GM12878 (cell line): ENCODE measurements at regions not wholly inside any gene's neighbourhood (a gene's known extent, or its start where the extent isn't known, plus 50 kb on each side); places are given as distances from the start of the nearest gene placed in this dataset.

Experiments
- ATAC-seq: fragments of 200-7000 bp; cut with Tn5 transposase; 3 replicates; pipeline ENCODE4 v1.9.1; 2020; ENCODE audit warnings: mild to moderate bottlenecking, moderate library complexity
- BruUV-seq: library from RNA; stranded (reverse); fragments of 400-500 nt; replicated peaks from 2 replicates; lab custom pipeline; 2021; lab: Mats Ljungman, UMichigan
- CTCF ChIA-PET: fragments of 300-600 bp; sonication (Branson Sonifier 250); formaldehyde crosslinking; extraction: SDS; loops from one replicate; lab custom pipeline; 2021; ENCODE audit warnings: inconsistent platforms; lab: Yijun Ruan, JAX
- POLR2A ChIA-PET: fragments of 350-600 bp; formaldehyde crosslinking; extraction: SDS; loops from one replicate; lab custom pipeline; 2021; ENCODE audit warnings: inconsistent platforms; lab: Charles Lee
- RAD21 ChIA-PET: fragments of 300-600 bp; sonication (Branson Sonifier 250); formaldehyde crosslinking; loops from one replicate; lab custom pipeline; 2023; ENCODE audit warnings: antibody characterized with exemption; ENCODE audit not compliant: unreplicated experiment; lab: Charles Lee
- SMC1A ChIA-PET: fragments of 300-600 bp; sonication (Branson Sonifier 250); formaldehyde crosslinking; loops from one replicate; lab custom pipeline; 2023; ENCODE audit not compliant: unreplicated experiment, uncharacterized antibody; lab: Charles Lee
- DNase-seq: peaks from one replicate; pipeline ENCODE4 v3.0.0-alpha.2; 2011; ENCODE audit warnings: low read depth, low spot score
- FAIRE-seq: peaks from 3 replicates; lab custom pipeline; 2011; peaks lifted over from hg19 to GRCh38; lab: Jason Lieb, UNC
- H2AFZ ChIP-seq: 2 replicates; pipeline ENCODE4 v1.6.0; 2011; ENCODE audit warnings: low read depth, low read length, control low read depth; ENCODE audit not compliant: control insufficient read depth
- H3K27ac ChIP-seq: 2 replicates; pipeline ENCODE4 v1.5.1; 2011; ENCODE audit warnings: control low read depth; ENCODE audit not compliant: control insufficient read depth, insufficient read depth
- H3K27me3 ChIP-seq, 2 experiments: replicated peaks in 1 of 2; 2 replicates each; pipeline versions ENCODE4 v1.6.0 to v1.6.1; 2011; ENCODE audit warnings: low read length in 1 of 2; ENCODE audit not compliant: control insufficient read depth in 2 of 2, insufficient read depth in 2 of 2
- H3K36me3 ChIP-seq, 2 experiments: 2 replicates each; pipeline ENCODE4 v1.5.1; 2011; ENCODE audit warnings: low read length in 1 of 2; ENCODE audit not compliant: control insufficient read depth in 2 of 2, insufficient read depth in 2 of 2
- H3K4me1 ChIP-seq: 2 replicates; pipeline ENCODE4 v1.6.1; 2011; ENCODE audit warnings: mild to moderate bottlenecking, low read length, moderate library complexity, mixed read lengths; ENCODE audit not compliant: control insufficient read depth, insufficient read depth
- H3K4me2 ChIP-seq: 2 replicates; pipeline ENCODE4 v1.6.0; 2011; ENCODE audit warnings: control low read depth; ENCODE audit not compliant: control insufficient read depth, insufficient read depth
- H3K4me3 ChIP-seq: fragments of 200-600 bp; sonication (generic); 2 replicates; pipeline ENCODE4 v1.5.1; 2016
- H3K79me2 ChIP-seq: 2 replicates; pipeline ENCODE4 v1.6.0; 2011; ENCODE audit warnings: low read length; ENCODE audit not compliant: control insufficient read depth, insufficient read depth
- H3K9ac ChIP-seq: 2 replicates; pipeline ENCODE4 v1.8.0; 2011; ENCODE audit warnings: low read length, control low read depth, mixed read lengths; ENCODE audit not compliant: control insufficient read depth, insufficient read depth
- H3K9me3 ChIP-seq: replicated peaks from 3 replicates; pipeline ENCODE4 v1.5.1; 2011; ENCODE audit warnings: mild to moderate bottlenecking, low read length; ENCODE audit not compliant: control insufficient read depth, insufficient read depth
- H4K20me1 ChIP-seq: 2 replicates; pipeline ENCODE4 v1.6.0; 2011; ENCODE audit not compliant: control insufficient read depth, insufficient read depth
- ATF2 ChIP-seq: IDR thresholded peaks from 2 replicates; pipeline ENCODE4 v1.6.1; 2012; ENCODE audit warnings: low read length, inconsistent platforms
- BRCA1 ChIP-seq: IDR thresholded peaks from 2 replicates; pipeline ENCODE4 v1.6.1; 2011; ENCODE audit warnings: low read depth, low read length, improper control_type of control experiment
- CHD2 ChIP-seq: IDR thresholded peaks from 2 replicates; pipeline ENCODE4 v1.6.1; 2011; ENCODE audit warnings: low read depth, low read length, improper control_type of control experiment, borderline replicate concordance
- HSF1 ChIP-seq: fragments of 150-350 bp; IDR thresholded peaks from 2 replicates; pipeline ENCODE4 v1.6.1; 2014; ENCODE audit warnings: mild to moderate bottlenecking, low read depth, low read length
- MYB ChIP-seq: fragments of 150-350 bp; IDR thresholded peaks from 2 replicates; pipeline ENCODE4 v1.6.1; 2014; ENCODE audit warnings: mild to moderate bottlenecking, low read depth, low read length, borderline replicate concordance
- NFXL1 ChIP-seq: fragments of 450-650 bp; IDR thresholded peaks from 2 replicates; pipeline ENCODE4 v1.6.1; 2017; ENCODE audit warnings: antibody characterized with exemption, mild to moderate bottlenecking, borderline replicate concordance
- POLR2AphosphoS5 ChIP-seq: IDR thresholded peaks from 2 replicates; pipeline ENCODE4 v1.6.1; 2011; ENCODE audit warnings: mild to moderate bottlenecking, low read length, inconsistent platforms
- SMAD5 ChIP-seq: IDR thresholded peaks from 2 replicates; pipeline ENCODE4 v1.6.1; 2016; ENCODE audit warnings: antibody characterized with exemption, low read depth
- SREBF1 ChIP-seq: IDR thresholded peaks from 2 replicates; pipeline ENCODE4 v1.6.1; 2012; ENCODE audit warnings: mild to moderate bottlenecking, low read length
- SREBF2 ChIP-seq: IDR thresholded peaks from 2 replicates; pipeline ENCODE4 v1.6.1; 2012; ENCODE audit warnings: mild to moderate bottlenecking, low read length
- SRF ChIP-seq, 2 experiments: IDR thresholded peaks; 2 replicates each; pipeline ENCODE4 v1.6.1; 2011; ENCODE audit warnings: low read depth in 2 of 2, low read length in 2 of 2, mild to moderate bottlenecking in 1 of 2, moderate library complexity in 1 of 2
- ZNF217 ChIP-seq: fragments of 450-650 bp; IDR thresholded peaks from 2 replicates; pipeline ENCODE4 v1.6.1; 2017; ENCODE audit warnings: antibody characterized with exemption, mild to moderate bottlenecking
- ZSCAN29 ChIP-seq: fragments of 450-650 bp; IDR thresholded peaks from 2 replicates; pipeline ENCODE4 v1.6.1; 2017; ENCODE audit warnings: mild to moderate bottlenecking, moderate library complexity
- WGBS: methylation state at CpG from one replicate; pipeline ENCODE4 v1.1.6; 2016; ENCODE audit warnings: low lambda C conversion rate; ENCODE audit not compliant: insufficient replicate concordance, insufficient coverage; ENCODE audit errors: missing lambda C conversion rate; 5-methylcytosine and 5-hydroxymethylcytosine counted together
- in situ Hi-C: fragments of 300-500 bp; cut with MboI; formaldehyde crosslinking; loops from 9 replicates; pipeline ENCODE4 v1.14.3; 2018; ENCODE audit warnings: mixed read lengths
- intact Hi-C: fragments of 100-400 bp; cut with micrococcal nuclease; formaldehyde crosslinking; loops from one replicate; pipeline ENCODE4 v1.14.2; 2022; ENCODE audit not compliant: unreplicated experiment
- TF ChIP-seq, protein P1 (sequence below): fragments of 450-650 bp; IDR thresholded peaks from 2 replicates; pipeline ENCODE4 v1.6.1; 2016; ENCODE audit warnings: mild to moderate bottlenecking
- TF ChIP-seq, protein P2 (sequence below): IDR thresholded peaks from 2 replicates; pipeline ENCODE4 v1.6.1; 2012; ENCODE audit warnings: low read depth, low read length, improper control_type of control experiment
- TF ChIP-seq, protein P3 (sequence below): fragments of 450-650 bp; IDR thresholded peaks from 2 replicates; pipeline ENCODE4 v1.6.1; 2017; ENCODE audit warnings: mild to moderate bottlenecking, moderate library complexity
- TF ChIP-seq, protein P4 (sequence below): IDR thresholded peaks from 2 replicates; pipeline ENCODE4 v1.6.1; 2012; ENCODE audit warnings: low read depth, low read length, improper control_type of control experiment

- Histone ChIP-seq H3K9me3 (no peaks in the 10 kb centered on the region; the same call in 2 of the 3 replicates), H3K4me1 (no peaks in the 10 kb centered on the region), H3K27me3 (no peaks in the 10 kb centered on the region), H4K20me1 (no peaks in the 10 kb centered on the region), H3K36me3 (no peaks in the 10 kb centered on the region), H3K9ac (no peak overlapping the region), H3K4me2 (no peak overlapping the region), H3K79me2 (no peaks in the 10 kb centered on the region), H3K27ac (no peak overlapping the region), H2AFZ (no peak overlapping the region), H3K4me3 (no peak overlapping the region)
- ChIA-PET RAD21 (no interaction called here), SMC1A (no interaction called here), CTCF (no interaction called here), POLR2A (no interaction called here)
- no TSS peak for BruUV-seq
- ATAC-seq (no peak), DNase-seq (no peak), FAIRE-seq (no peak)
- in situ Hi-C loops (no loop called here), intact Hi-C loops (loop anchor here (10.0 kb wide), 1 partner anchor 732 kb away; no protein-coding TSS in a partner anchor)
- WGBS, result 47% methylated on average over 12 of the region's 12 CpGs
- no peak for TF ChIP-seq ATF2
- TF ChIP-seq MYB, result no peak
- TF ChIP-seq SMAD5, result no peak
- TF ChIP-seq SREBF2, result no peak
- TF ChIP-seq ZSCAN29, result no peak
- TF ChIP-seq, protein P1, sequence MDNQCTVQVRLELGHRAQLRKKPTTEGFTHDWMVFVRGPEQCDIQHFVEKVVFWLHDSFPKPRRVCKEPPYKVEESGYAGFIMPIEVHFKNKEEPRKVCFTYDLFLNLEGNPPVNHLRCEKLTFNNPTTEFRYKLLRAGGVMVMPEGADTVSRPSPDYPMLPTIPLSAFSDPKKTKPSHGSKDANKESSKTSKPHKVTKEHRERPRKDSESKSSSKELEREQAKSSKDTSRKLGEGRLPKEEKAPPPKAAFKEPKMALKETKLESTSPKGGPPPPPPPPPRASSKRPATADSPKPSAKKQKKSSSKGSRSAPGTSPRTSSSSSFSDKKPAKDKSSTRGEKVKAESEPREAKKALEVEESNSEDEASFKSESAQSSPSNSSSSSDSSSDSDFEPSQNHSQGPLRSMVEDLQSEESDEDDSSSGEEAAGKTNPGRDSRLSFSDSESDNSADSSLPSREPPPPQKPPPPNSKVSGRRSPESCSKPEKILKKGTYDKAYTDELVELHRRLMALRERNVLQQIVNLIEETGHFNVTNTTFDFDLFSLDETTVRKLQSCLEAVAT, result no peak
- TF ChIP-seq, protein P2, sequence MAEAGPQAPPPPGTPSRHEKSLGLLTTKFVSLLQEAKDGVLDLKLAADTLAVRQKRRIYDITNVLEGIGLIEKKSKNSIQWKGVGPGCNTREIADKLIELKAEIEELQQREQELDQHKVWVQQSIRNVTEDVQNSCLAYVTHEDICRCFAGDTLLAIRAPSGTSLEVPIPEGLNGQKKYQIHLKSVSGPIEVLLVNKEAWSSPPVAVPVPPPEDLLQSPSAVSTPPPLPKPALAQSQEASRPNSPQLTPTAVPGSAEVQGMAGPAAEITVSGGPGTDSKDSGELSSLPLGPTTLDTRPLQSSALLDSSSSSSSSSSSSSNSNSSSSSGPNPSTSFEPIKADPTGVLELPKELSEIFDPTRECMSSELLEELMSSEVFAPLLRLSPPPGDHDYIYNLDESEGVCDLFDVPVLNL, result no peak
- TF ChIP-seq CHD2, result no peak
- TF ChIP-seq NFXL1, result no peak
- TF ChIP-seq SRF (IDR thresholded peaks at IDR 0.05; ENCODE audit: low read depth in 2 of 2, low read length in 2 of 2), result no peak
- no peak for TF ChIP-seq SREBF1
- TF ChIP-seq, protein P3, sequence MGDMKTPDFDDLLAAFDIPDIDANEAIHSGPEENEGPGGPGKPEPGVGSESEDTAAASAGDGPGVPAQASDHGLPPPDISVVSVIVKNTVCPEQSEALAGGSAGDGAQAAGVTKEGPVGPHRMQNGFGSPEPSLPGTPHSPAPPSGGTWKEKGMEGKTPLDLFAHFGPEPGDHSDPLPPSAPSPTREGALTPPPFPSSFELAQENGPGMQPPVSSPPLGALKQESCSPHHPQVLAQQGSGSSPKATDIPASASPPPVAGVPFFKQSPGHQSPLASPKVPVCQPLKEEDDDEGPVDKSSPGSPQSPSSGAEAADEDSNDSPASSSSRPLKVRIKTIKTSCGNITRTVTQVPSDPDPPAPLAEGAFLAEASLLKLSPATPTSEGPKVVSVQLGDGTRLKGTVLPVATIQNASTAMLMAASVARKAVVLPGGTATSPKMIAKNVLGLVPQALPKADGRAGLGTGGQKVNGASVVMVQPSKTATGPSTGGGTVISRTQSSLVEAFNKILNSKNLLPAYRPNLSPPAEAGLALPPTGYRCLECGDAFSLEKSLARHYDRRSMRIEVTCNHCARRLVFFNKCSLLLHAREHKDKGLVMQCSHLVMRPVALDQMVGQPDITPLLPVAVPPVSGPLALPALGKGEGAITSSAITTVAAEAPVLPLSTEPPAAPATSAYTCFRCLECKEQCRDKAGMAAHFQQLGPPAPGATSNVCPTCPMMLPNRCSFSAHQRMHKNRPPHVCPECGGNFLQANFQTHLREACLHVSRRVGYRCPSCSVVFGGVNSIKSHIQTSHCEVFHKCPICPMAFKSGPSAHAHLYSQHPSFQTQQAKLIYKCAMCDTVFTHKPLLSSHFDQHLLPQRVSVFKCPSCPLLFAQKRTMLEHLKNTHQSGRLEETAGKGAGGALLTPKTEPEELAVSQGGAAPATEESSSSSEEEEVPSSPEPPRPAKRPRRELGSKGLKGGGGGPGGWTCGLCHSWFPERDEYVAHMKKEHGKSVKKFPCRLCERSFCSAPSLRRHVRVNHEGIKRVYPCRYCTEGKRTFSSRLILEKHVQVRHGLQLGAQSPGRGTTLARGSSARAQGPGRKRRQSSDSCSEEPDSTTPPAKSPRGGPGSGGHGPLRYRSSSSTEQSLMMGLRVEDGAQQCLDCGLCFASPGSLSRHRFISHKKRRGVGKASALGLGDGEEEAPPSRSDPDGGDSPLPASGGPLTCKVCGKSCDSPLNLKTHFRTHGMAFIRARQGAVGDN, result no peak
- TF ChIP-seq BRCA1, result no peak
- no peak for TF ChIP-seq POLR2AphosphoS5
- no peak for TF ChIP-seq HSF1
- TF ChIP-seq, protein P4, sequence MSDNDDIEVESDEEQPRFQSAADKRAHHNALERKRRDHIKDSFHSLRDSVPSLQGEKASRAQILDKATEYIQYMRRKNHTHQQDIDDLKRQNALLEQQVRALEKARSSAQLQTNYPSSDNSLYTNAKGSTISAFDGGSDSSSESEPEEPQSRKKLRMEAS, result no peak
- TF ChIP-seq ZNF217, result no peak
These were observed 366.7 kb downstream of the THBS2 start for GRCh38 chr6:168886964-168887363.
